Stimulated activated naive B cell treated with anti-CD40 and anti-IgM and Interleukin-4, amounts not matched to agents 10 μg/mL and 1 μg/mL and 100 μg/mL, for 72 hours (primary cell): ENCODE measurements at regions not wholly inside any gene's neighbourhood (a gene's known extent, or its start where the extent isn't known, plus 50 kb on each side); places are given as distances from the start of the nearest gene placed in this dataset.

Source experiments
- ATAC-seq, 2 donors: fragments of 150-1000 bp; cut with Tn5 transposase; replicated peaks; 2 replicates each; pipeline ENCODE4 v1.10.0; 2021; ENCODE audit warnings: moderate library complexity in 1 of 2
- DNase-seq: peaks from one replicate; pipeline ENCODE4 v3.0.0; 2021
- H3K27ac Mint-ChIP-seq: one replicate; pipeline ENCODE4 v1.8.0; 2022; ENCODE audit warnings: mild to moderate bottlenecking, mixed read lengths
- H3K27me3 Mint-ChIP-seq, 2 donors: one replicate each; pipeline ENCODE4 v1.8.0; 2022; ENCODE audit warnings: mixed read lengths in 2 of 2
- H3K36me3 Mint-ChIP-seq, 2 donors: one replicate each; pipeline ENCODE4 v1.8.0; 2022; ENCODE audit warnings: mixed read lengths in 2 of 2, mild to moderate bottlenecking in 1 of 2
- H3K4me1 Mint-ChIP-seq, 2 donors: one replicate each; pipeline ENCODE4 v1.8.0; 2022; ENCODE audit warnings: mixed read lengths in 2 of 2, mild to moderate bottlenecking in 1 of 2
- H3K4me3 Mint-ChIP-seq, 2 donors: one replicate each; pipeline ENCODE4 v1.8.0; 2022; ENCODE audit warnings: mild to moderate bottlenecking in 2 of 2, mixed read lengths in 2 of 2, moderate library complexity in 1 of 2
- H3K9me3 Mint-ChIP-seq, 2 donors: one replicate each; pipeline ENCODE4 v1.8.0; 2022; ENCODE audit warnings: mixed read lengths in 2 of 2, mild to moderate bottlenecking in 1 of 2

DNA sequence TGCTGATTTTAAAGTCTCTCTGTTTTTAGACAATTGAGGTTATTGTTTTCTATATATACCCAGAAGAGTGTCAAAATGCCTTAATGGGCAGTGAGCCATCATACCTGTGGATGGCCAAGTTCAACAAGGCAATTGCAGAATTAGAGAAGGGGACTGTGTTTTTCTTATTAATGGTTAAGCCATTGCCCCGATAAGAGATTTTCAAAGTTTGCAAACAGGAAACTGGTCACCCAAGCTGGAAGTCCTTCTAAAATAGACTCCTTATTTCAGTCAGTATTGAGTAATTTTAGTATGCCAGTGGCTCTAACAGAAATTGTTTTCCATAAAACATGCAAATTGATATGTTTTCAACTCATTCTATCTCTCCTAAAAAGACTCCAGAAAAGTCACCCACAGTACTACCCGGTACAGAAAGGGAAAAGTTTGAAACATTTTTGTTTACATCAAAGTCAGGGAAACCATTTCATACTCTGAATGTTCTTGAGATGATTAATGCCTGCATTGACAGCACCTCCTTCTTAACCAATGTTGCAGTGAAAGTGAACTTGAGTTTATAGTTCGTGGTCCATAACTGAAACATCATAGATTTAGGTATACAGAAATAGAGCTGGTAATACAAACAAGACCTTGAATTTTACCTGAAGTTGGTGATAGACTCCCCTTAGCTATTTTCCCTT is 191.1 kb downstream of the TMX1 start:
- Mint-ChIP-seq H3K27ac (no peak overlapping the region), H3K4me1 (peaks cover 4 to 15% of the 10 kb centered on the region in 2 donors), H3K9me3 (no peaks in the 10 kb centered on the region), H3K36me3 (no peaks in the 10 kb centered on the region), H3K27me3 (peaks cover 11 to 12% of the 10 kb centered on the region in 2 donors), H3K4me3 (no peak overlapping the region)
- no peak for DNase-seq
- ATAC-seq, result peak; percentile 49 to 52

DNA sequence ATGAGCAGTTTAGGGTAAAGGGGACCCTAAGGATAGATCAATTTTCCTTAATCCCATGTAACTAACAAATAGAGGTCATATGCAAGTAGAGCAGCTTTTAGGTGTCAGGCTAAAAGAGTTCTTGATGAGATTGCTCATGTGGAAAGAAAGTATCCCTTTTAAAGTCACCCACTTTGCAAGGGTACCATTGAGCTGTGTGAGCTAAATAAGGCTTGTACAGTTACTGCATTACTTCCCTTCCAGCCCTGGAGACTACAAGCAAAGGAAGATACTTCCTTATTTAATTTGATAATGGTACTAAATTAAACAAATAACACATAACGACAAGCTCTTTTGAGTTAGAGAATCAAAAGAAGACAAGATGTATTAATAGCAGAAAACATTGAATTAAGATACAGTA is 191.7 kb downstream of the TMX1 start:
- DNase-seq, result no peak
- peaks cover 11 to 16% of the 10 kb centered on the region in 2 donors for H3K27me3 Mint-ChIP-seq
- no peak overlapping the region for H3K4me3 Mint-ChIP-seq
- H3K27ac Mint-ChIP-seq, result no peak overlapping the region
- no peaks in the 10 kb centered on the region for H3K9me3 Mint-ChIP-seq
- peaks cover 4 to 15% of the 10 kb centered on the region in 2 donors for H3K4me1 Mint-ChIP-seq
- H3K36me3 Mint-ChIP-seq, result no peaks in the 10 kb centered on the region
- ATAC-seq, result no peak

DNA sequence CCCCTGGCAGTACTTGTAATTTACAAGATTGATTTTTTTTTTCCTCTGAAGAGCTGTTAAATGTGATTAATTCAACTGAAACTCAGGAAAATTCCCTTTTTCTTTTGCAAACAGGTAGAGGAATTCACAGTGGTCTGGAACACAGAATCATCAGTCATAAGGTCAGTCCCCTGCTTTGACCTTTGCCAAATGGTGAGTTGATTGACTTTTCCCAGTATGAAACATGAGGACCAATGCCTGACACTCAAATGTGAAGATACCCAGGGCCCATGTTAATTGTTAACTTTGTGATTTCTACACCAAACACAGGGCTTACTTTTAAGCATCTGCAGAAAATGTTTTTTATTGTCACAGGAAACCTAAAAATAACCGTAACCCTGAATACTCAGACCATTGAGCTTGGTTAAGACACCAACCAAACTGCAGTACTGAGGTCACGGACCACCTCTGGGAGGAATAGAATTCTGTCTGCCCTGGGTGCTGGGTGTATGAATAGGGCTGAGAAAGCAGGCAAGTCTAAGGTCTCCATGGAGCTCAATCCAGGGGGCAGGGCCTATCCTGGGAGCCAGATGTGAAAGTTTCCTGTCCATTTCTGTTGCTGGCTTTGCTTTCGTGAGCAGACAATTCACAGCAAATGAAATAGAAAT is 192.4 kb downstream of the TMX1 start:
- H3K4me3 Mint-ChIP-seq, result no peak overlapping the region
- H3K4me1 Mint-ChIP-seq, result peaks cover 4 to 15% of the 10 kb centered on the region in 2 donors
- no peak for DNase-seq
- ATAC-seq, result no peak
- no peak overlapping the region for H3K27ac Mint-ChIP-seq
- H3K27me3 Mint-ChIP-seq, result peaks cover 11 to 18% of the 10 kb centered on the region in 2 donors
- no peaks in the 10 kb centered on the region for H3K36me3 Mint-ChIP-seq
- H3K9me3 Mint-ChIP-seq, result no peaks in the 10 kb centered on the region

DNA sequence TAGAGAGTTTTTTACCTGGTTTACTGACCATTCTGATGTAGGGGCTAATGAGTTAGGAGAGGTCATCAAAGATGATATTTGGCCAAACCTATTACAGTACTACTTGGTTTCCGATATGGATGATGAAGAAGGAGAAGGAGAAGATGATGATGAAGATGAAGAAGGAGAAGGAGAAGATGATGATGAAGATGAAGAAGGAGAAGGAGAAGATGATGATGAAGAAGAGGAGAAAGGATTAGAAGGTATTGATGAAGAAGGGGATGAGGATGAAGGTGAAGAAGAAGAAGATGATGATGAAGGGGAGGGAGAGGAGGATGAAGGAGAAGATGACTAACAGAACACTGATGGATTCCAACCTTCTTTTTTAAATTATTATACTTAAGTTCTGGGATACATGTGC is 196.6 kb downstream of the TMX1 start:
- Mint-ChIP-seq H3K4me3 (no peak overlapping the region), H3K27ac (no peak overlapping the region), H3K27me3 (peaks cover 5 to 14% of the 10 kb centered on the region in 2 donors), H3K9me3 (no peaks in the 10 kb centered on the region), H3K4me1 (no peaks in the 10 kb centered on the region), H3K36me3 (no peaks in the 10 kb centered on the region)
- DNase-seq (no peak), ATAC-seq (no peak)

DNA sequence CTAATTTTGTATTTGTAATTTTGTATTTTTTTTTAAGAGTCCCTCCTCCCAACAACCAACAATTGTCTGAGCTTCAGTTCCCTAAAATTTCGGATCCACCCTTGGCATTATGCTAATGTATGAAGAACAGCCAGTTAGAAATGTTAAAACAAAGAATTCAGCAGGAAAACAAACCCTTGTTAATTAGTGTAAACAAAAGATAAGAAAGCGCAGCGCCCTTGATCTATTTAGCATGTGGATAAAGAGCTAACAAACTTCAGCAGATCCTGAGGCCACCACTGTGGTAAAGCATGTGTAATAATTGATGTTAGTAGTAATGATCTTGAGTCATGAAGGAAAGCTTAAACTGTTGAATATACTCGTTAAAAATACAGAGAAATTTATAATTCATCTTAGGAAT is 199.8 kb downstream of the TMX1 start:
- H3K4me3 Mint-ChIP-seq, result no peak overlapping the region
- ATAC-seq, result no peak
- H3K4me1 Mint-ChIP-seq, result no peaks in the 10 kb centered on the region
- H3K36me3 Mint-ChIP-seq, result no peaks in the 10 kb centered on the region
- H3K27ac Mint-ChIP-seq, result no peak overlapping the region
- H3K9me3 Mint-ChIP-seq, result no peaks in the 10 kb centered on the region
- H3K27me3 Mint-ChIP-seq, result peaks cover 19 to 27% of the 10 kb centered on the region in 2 donors
- DNase-seq, result no peak

DNA sequence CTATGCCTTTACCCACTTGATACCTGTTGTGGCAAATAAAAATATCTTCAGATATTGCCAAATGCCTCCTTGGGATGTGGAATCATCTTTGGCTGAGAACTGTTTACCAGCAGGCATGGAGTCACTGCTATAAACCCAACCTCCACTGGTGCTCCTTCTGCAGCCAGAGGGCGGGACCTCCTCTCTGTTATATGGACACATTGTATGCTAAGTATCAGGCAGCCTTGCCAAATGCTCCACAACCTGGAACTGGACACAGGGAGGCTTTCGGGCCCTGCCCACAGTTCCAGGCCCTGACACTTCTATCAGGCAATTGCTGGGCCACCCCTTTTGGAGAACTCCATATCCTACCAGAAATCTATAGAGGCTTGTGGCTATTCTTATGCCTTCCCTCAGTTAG is 201.0 kb downstream of the TMX1 start:
- H3K27me3 Mint-ChIP-seq, result peaks cover 16 to 24% of the 10 kb centered on the region in 2 donors

DNA sequence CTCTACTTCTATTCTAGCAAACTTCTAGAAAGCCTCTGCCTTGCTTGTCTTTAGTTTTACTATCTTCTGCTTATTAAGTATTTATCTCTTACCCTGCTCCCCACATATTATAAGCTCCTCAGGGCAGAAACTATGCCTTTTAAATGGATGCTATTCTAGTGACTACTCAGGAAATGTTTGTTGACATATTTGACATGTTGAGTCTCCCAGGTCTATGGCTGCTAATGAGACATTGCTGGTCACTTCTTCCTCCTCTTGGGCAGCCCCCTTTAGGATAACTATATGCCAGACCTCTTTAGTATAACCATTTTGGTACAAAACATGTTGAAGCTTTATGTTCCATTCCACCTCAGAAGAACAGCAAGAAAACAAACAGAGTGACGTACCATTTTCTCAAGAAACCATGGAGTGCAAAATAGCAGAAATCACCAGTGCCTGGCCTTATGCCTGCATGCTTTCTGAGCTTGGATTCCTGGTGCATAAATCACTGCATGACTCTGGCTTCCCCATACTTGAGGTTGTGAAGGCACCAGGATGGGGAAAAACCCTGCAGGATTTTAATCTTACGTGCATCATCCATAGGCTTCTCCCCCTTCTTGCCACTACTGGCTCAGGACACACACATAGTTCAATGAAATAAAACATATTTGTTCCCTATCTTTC is 202.6 kb downstream of the TMX1 start:
- no peak overlapping the region for H3K27ac Mint-ChIP-seq
- DNase-seq, result no peak
- H3K4me1 Mint-ChIP-seq, result no peaks in the 10 kb centered on the region
- no peaks in the 10 kb centered on the region for H3K9me3 Mint-ChIP-seq
- no peak overlapping the region for H3K4me3 Mint-ChIP-seq
- peaks cover 15 to 21% of the 10 kb centered on the region in 2 donors for H3K27me3 Mint-ChIP-seq
- no peaks in the 10 kb centered on the region for H3K36me3 Mint-ChIP-seq
- no peak for ATAC-seq

More for the DNA sequence above, 201.0 kb downstream of the TMX1 start:
- Mint-ChIP-seq H3K9me3 (no peaks in the 10 kb centered on the region), H3K36me3 (no peaks in the 10 kb centered on the region), H3K4me1 (no peaks in the 10 kb centered on the region), H3K27ac (no peak overlapping the region), H3K4me3 (no peak overlapping the region)
- no peak for ATAC-seq
- DNase-seq, result no peak

DNA sequence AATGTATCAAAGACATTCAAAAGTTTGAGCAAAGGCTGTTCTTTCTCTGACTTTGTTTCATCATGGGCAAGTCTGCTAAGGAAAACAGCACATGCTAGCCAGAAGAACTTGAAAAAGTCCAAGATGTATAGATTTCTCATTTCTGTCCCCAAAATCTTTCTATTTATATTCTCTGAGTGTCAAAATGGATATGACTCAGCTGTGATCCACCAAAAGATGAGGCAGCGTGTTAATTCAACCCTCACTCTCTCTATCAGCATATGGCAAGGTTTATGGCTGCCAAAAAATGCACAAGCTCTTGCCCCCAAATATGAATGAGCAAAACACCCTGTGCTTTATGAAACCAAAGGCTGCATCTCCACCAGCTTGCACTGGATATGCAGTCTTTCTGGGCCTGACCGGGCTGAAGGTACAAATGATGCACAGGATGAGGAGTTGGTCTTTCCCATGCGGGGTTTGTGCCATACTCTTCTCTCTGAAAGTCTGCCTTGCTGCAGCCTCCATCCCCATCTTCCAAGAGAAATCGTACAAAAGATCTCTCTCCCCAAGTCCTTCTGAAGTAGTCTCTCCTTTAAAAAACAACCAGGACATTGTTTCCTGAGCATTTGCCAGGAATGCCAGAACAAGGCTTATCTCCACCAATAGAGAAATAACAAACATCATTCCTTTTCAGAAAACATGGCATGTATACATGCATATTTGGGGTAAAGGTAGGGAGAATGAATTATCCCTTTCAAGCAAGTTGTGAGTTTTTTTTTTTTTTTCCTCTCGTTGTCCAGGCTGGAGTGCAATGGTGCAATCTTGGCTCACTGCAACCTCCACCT is 203.4 kb downstream of the TMX1 start:
- no peak overlapping the region for H3K4me3 Mint-ChIP-seq
- H3K9me3 Mint-ChIP-seq, result no peaks in the 10 kb centered on the region
- no peak for ATAC-seq
- DNase-seq, result no peak
- H3K4me1 Mint-ChIP-seq, result no peaks in the 10 kb centered on the region
- no peak overlapping the region for H3K27ac Mint-ChIP-seq
- H3K27me3 Mint-ChIP-seq, result peaks cover 15 to 18% of the 10 kb centered on the region in 2 donors
- no peaks in the 10 kb centered on the region for H3K36me3 Mint-ChIP-seq

DNA sequence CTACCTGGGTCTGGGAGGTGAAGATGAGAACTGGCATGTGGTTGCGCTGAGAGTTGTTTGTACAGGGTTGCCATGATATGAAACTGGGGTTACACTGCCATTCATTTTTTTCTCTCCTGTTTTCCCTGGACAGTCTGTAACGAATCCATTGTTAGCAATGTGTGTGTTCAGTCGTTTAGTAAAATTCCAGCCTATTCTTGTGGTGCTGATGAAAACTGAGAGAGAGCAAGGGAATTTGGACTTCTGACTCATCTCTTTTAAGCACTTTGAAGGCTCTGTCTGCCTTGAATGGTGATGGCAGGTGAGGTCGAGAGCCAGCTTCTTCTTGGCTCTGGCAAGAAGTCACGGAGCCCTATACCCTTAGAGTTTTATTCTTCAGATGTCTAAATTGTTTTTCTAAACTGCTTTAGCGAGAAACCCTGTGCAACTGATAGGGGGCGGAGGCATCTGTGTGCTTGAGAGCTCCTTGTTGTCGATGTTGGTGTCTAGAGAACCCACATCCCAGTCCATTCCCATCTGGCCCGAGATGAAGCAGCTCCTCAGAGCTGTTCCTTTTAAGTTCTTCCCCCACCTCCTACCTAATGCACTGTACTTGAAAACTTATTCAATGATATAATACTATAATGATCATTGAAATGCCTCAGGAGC is 204.4 kb downstream of the TMX1 start:
- no peaks in the 10 kb centered on the region for H3K4me1 Mint-ChIP-seq
- H3K4me3 Mint-ChIP-seq, result no peak overlapping the region
- H3K27me3 Mint-ChIP-seq, result peaks cover 15 to 18% of the 10 kb centered on the region in 2 donors
- H3K9me3 Mint-ChIP-seq, result no peaks in the 10 kb centered on the region
- ATAC-seq (no peak), DNase-seq (no peak)
- no peak overlapping the region for H3K27ac Mint-ChIP-seq
- no peaks in the 10 kb centered on the region for H3K36me3 Mint-ChIP-seq

DNA sequence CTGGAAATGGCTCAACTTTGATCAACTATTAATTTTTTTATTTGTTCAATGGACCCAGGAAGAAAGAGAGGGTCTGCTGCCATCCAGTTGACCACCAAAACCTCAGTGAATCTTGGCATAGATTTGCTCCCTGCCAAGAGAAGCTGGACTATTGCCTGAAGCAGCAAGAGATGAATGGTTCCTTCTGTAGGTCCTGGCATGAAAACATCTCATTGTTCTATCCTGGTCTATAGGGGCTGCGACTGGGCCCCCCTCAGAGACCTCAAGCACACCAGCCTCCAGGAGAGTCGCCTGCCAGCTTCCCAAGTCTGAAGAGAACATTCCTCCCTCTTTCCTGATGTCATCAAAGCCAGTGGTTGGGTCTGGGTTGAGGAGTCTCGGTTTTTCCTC is 204.9 kb downstream of the TMX1 start:
- Mint-ChIP-seq H3K27ac (no peak overlapping the region), H3K36me3 (no peaks in the 10 kb centered on the region), H3K4me1 (no peaks in the 10 kb centered on the region), H3K9me3 (no peaks in the 10 kb centered on the region), H3K27me3 (peaks cover 15 to 18% of the 10 kb centered on the region in 2 donors), H3K4me3 (no peak overlapping the region)
- ATAC-seq (no peak), DNase-seq (no peak)

DNA sequence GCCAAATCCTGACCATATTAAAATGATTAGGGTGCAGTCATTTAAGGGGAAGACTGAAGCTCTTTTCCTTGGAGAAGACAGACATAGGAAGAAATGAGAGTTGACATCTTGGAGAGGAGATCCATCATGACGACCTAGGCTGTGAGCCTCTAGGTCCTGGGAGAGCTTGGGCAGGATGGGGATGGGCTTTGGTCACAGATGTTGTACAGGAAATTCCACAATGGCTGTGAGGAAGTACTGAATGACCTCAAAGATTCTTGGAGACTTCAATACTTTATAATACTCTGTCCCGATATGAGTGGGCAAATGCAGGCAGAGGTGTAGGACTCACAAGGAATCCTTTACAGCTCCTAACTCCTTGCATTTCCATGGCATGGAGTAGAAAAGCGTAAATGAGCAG is 204.9 kb upstream of the FRMD6 start:
- H3K27me3 Mint-ChIP-seq, result peaks cover 15 to 18% of the 10 kb centered on the region in 2 donors

DNA sequence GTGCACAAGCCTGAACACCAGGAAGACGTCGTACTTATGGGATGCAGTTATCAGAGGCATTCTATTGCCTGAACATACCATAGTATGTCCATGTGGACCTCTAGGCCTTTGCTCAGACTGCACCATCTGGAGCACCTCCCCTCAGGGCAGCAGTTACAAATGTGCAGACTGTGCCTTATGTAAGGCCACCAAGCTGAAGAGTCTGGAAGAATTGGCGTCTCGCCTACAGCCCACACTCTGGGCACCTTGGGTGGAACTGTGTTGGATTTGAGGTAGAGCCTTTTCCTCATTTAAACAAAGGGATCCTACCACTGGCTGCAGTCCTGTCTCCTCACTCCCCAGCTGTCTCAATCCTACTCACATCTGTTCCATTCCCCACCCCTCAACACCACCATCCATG is 204.3 kb upstream of the FRMD6 start:
- no peak for DNase-seq
- peaks cover 14 to 15% of the 10 kb centered on the region in 2 donors for H3K27me3 Mint-ChIP-seq
- no peak overlapping the region for H3K4me3 Mint-ChIP-seq
- H3K9me3 Mint-ChIP-seq, result no peaks in the 10 kb centered on the region
- no peak for ATAC-seq
- no peaks in the 10 kb centered on the region for H3K36me3 Mint-ChIP-seq
- H3K4me1 Mint-ChIP-seq, result no peaks in the 10 kb centered on the region
- H3K27ac Mint-ChIP-seq, result no peak overlapping the region

More for the DNA sequence above, 204.9 kb upstream of the FRMD6 start:
- no peak for DNase-seq
- Mint-ChIP-seq H3K27ac (no peak overlapping the region), H3K36me3 (no peaks in the 10 kb centered on the region), H3K9me3 (no peaks in the 10 kb centered on the region), H3K4me3 (no peak overlapping the region), H3K4me1 (no peaks in the 10 kb centered on the region)
- ATAC-seq, result no peak

DNA sequence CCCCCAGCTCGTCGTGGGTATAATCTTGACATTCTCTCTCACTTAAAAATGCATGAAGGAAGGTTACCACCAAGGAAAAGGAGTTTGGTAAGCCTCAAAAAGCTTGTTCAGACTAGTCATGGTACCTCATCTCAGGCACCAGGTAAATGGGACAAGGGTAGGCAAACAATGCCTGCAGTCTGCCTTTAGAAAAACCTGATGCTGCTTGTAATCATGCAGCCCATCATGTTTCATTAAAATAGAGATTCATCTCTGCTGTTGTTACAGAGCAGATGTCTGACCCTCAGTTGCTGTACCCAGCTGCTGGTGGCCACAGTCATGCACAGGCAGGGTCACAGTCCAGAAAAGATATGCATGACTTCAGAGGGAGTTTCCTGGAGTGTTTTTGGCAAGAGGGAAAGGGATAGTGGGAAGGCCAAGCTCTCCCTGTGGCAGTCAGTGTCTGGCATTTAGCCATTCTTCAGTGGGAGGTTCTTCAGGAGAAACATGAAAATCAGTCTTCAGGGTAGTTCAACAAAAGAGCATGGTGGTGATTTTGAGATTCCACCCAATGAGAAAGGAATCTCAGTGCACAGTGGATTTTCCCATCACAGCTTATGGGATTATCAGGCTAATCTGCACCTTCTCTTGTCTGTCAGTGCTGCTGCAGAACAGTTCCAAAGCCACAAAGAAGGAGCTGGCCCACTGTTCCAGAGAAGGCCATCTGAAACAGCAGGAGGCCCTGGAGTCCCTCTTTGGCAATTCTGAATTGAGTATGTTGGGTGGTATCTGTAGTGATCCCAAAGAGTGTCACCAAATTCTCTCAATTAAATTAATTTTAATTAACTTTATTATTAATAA is 202.7 kb upstream of the FRMD6 start:
- peaks cover 5 to 6% of the 10 kb centered on the region in 2 donors for H3K27me3 Mint-ChIP-seq
- H3K4me3 Mint-ChIP-seq, result no peak overlapping the region
- ATAC-seq, result no peak
- H3K4me1 Mint-ChIP-seq, result no peaks in the 10 kb centered on the region
- H3K27ac Mint-ChIP-seq, result no peak overlapping the region
- DNase-seq, result no peak
- H3K9me3 Mint-ChIP-seq, result no peaks in the 10 kb centered on the region
- no peaks in the 10 kb centered on the region for H3K36me3 Mint-ChIP-seq
